Activated CD4-positive, alpha-beta memory T cell treated with anti-CD3 and anti-CD28 coated beads for 36 hours (primary cell): ENCODE measurements at regions not wholly inside any gene's neighbourhood (a gene's known extent, or its start where the extent isn't known, plus 50 kb on each side); places are given as distances from the start of the nearest gene placed in this dataset.

Experiments
- CTCF ChIA-PET: fragments of 350-600 bp; sonication (Branson Sonifier 250); formaldehyde crosslinking; loops from one replicate; lab custom pipeline; 2021; ENCODE audit warnings: antibody characterized with exemption, inconsistent platforms; lab: Charles Lee
- POLR2A ChIA-PET: fragments of 350-600 bp; sonication (Branson Sonifier 250); formaldehyde crosslinking; loops from one replicate; lab custom pipeline; 2021; ENCODE audit warnings: antibody characterized with exemption; lab: Charles Lee
- DNase-seq: peaks from one replicate; pipeline ENCODE4 v3.0.0-alpha.2; 2020
- H3K27ac Mint-ChIP-seq: one replicate; pipeline ENCODE4 v1.8.0; 2021; ENCODE audit warnings: mixed read lengths
- H3K27me3 Mint-ChIP-seq: one replicate; pipeline ENCODE4 v1.8.0; 2021; ENCODE audit warnings: mixed read lengths
- H3K36me3 Mint-ChIP-seq: one replicate; pipeline ENCODE4 v1.8.0; 2021; ENCODE audit warnings: mixed read lengths
- H3K4me1 Mint-ChIP-seq: one replicate; pipeline ENCODE4 v1.8.0; 2021; ENCODE audit warnings: low read depth, mixed read lengths
- H3K4me3 Mint-ChIP-seq: one replicate; pipeline ENCODE4 v1.8.0; 2021; ENCODE audit warnings: mild to moderate bottlenecking, mixed read lengths
- H3K9me3 Mint-ChIP-seq: one replicate; pipeline ENCODE4 v1.8.0; 2021; ENCODE audit warnings: mixed read lengths
- intact Hi-C: fragments of 100-400 bp; cut with micrococcal nuclease; formaldehyde crosslinking; loops from one replicate; pipeline ENCODE4 v1.15.1; 2023

- Mint-ChIP-seq H3K27me3 (no peaks in the 10 kb centered on the region), H3K36me3 (no peaks in the 10 kb centered on the region), H3K4me3 (no peak overlapping the region), H3K9me3 (peaks cover 14% of the 10 kb centered on the region), H3K27ac (no peak overlapping the region), H3K4me1 (no peaks in the 10 kb centered on the region)
- CTCF ChIA-PET = no interaction called here
- POLR2A ChIA-PET = no interaction called here
- DNase-seq = no peak
- intact Hi-C loops = no loop called here
Observed at GRCh38 chr4:166625018-166625637, 609.2 kb downstream of the SPOCK3 start.

- Mint-ChIP-seq H3K27me3 (no peaks in the 10 kb centered on the region), H3K9me3 (peaks cover 5% of the 10 kb centered on the region), H3K36me3 (no peaks in the 10 kb centered on the region), H3K27ac (no peak overlapping the region), H3K4me3 (no peak overlapping the region), H3K4me1 (no peaks in the 10 kb centered on the region)
- ChIA-PET CTCF (interaction anchor here (1.3 kb wide), 1 partner anchor 21 kb away, joined by 6 read pairs; no protein-coding TSS in a partner anchor), POLR2A (no interaction called here)
- intact Hi-C loops = no loop called here
- DNase-seq = no peak
Observed at GRCh38 chr4:166628454-166628853, 605.8 kb downstream of the SPOCK3 start.

DNA sequence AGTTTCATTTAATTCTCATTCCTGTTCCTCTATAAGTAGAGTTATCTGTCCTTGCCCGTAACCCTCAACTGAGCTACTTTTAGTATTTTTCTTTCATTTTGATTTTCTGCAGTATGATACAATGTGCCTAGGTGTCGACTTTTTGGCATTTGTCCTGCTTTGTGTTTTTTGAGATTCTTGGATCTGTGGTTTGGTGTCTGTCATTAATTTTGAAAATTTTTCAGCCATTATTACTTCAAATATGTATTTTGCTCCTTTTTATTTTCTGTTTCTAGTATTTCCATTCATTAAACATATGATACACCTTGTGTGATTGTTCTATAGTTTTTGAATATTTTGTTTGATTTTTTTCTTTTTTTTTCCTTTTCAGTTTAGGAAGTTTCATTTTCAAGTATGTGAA lies 598.9 kb downstream of the SPOCK3 start:
- ChIA-PET CTCF (no interaction called here), POLR2A (no interaction called here)
- H3K36me3 Mint-ChIP-seq = no peaks in the 10 kb centered on the region
- DNase-seq = no peak
- H3K9me3 Mint-ChIP-seq = peaks cover 18% of the 10 kb centered on the region
- no peaks in the 10 kb centered on the region for H3K4me1 Mint-ChIP-seq
- intact Hi-C loops = no loop called here
- no peak overlapping the region for H3K27ac Mint-ChIP-seq
- H3K27me3 Mint-ChIP-seq = no peaks in the 10 kb centered on the region
- no peak overlapping the region for H3K4me3 Mint-ChIP-seq

- Mint-ChIP-seq H3K27me3 (no peaks in the 10 kb centered on the region), H3K4me1 (no peaks in the 10 kb centered on the region), H3K27ac (no peak overlapping the region), H3K9me3 (peaks cover 18% of the 10 kb centered on the region), H3K4me3 (no peak overlapping the region), H3K36me3 (no peaks in the 10 kb centered on the region)
- POLR2A ChIA-PET = no interaction called here
- no peak for DNase-seq
- CTCF ChIA-PET = no interaction called here
- intact Hi-C loops = no loop called here
Observed at GRCh38 chr4:166637816-166638215, 596.5 kb downstream of the SPOCK3 start.

- Mint-ChIP-seq H3K27me3 (no peaks in the 10 kb centered on the region), H3K4me1 (no peaks in the 10 kb centered on the region), H3K36me3 (no peaks in the 10 kb centered on the region), H3K4me3 (no peak overlapping the region), H3K9me3 (peaks cover 15% of the 10 kb centered on the region), H3K27ac (no peak overlapping the region)
- intact Hi-C loops = no loop called here
- POLR2A ChIA-PET = no interaction called here
- no peak for DNase-seq
- CTCF ChIA-PET = no interaction called here
Observed at GRCh38 chr4:166655231-166655630, 579.1 kb downstream of the SPOCK3 start.

GRCh38 chr4:166655705-166656104 lies 578.6 kb downstream of the SPOCK3 start:
- Mint-ChIP-seq H3K36me3 (no peaks in the 10 kb centered on the region), H3K27me3 (no peaks in the 10 kb centered on the region), H3K4me3 (no peak overlapping the region), H3K9me3 (peaks cover 15% of the 10 kb centered on the region), H3K27ac (no peak overlapping the region), H3K4me1 (no peaks in the 10 kb centered on the region)
- CTCF ChIA-PET = no interaction called here
- no peak for DNase-seq
- POLR2A ChIA-PET = no interaction called here
- intact Hi-C loops = no loop called here

DNA sequence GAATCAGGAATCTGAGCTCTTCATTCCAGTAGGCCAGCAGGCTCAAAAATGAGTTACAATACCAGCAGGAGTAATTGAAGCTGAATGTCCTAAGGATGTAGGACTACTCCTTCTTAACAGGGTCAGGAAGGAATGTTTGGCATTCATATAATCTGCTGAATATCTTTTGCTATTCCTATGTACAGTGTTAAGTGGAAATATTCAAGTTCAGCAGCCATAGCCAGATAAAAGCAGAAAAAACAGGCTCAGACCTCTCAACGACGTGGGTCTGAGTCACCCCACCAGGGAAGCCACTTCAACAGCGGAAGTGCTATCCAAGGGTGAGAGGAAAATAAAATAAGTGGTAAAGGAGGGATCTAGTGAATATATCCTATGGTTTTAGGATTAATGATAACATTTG lies 577.0 kb downstream of the SPOCK3 start:
- ChIA-PET CTCF (no interaction called here), POLR2A (no interaction called here)
- Mint-ChIP-seq H3K9me3 (peaks cover 16% of the 10 kb centered on the region), H3K27ac (no peak overlapping the region), H3K4me1 (no peaks in the 10 kb centered on the region), H3K36me3 (no peaks in the 10 kb centered on the region), H3K4me3 (no peak overlapping the region), H3K27me3 (no peaks in the 10 kb centered on the region)
- DNase-seq = no peak
- intact Hi-C loops = no loop called here

GRCh38 chr4:166658585-166658984 lies 575.7 kb downstream of the SPOCK3 start:
- CTCF ChIA-PET = no interaction called here
- no peaks in the 10 kb centered on the region for H3K27me3 Mint-ChIP-seq
- no peak for DNase-seq
- no peak overlapping the region for H3K4me3 Mint-ChIP-seq
- H3K27ac Mint-ChIP-seq = no peak overlapping the region
- no peaks in the 10 kb centered on the region for H3K36me3 Mint-ChIP-seq
- H3K9me3 Mint-ChIP-seq = peaks cover 22% of the 10 kb centered on the region
- H3K4me1 Mint-ChIP-seq = no peaks in the 10 kb centered on the region
- POLR2A ChIA-PET = no interaction called here
- intact Hi-C loops = no loop called here

DNA sequence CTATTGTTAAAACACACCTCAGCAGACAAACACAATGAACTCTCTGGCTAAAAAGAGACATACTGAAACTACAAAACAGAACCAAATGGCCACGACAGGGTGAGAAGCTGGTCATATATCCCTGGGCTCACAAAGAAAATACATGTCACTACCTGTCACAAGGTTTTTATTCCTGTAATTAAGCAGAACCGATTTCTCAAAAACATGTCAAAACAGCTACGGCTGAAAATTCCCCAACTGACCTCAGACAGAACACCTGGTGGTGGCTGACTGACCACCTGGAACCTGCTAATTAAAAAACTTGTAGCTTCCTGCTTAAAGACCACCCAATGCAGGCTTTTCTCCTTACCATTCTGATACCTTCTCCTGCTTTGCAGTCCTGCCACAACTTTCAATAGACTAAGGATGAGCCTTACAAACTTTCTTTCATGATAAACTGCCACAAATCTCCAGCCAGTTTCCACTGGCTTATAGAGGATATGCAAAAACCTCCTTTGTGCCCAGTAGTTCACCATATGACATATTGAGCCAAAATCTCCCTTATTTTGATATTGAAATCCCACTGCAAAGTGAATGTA lies 571.9 kb downstream of the SPOCK3 start:
- H3K9me3 Mint-ChIP-seq = peaks cover 20% of the 10 kb centered on the region
- CTCF ChIA-PET = no interaction called here
- no peaks in the 10 kb centered on the region for H3K36me3 Mint-ChIP-seq
- no peaks in the 10 kb centered on the region for H3K27me3 Mint-ChIP-seq
- POLR2A ChIA-PET = no interaction called here
- no peak overlapping the region for H3K27ac Mint-ChIP-seq
- intact Hi-C loops = no loop called here
- no peak overlapping the region for H3K4me3 Mint-ChIP-seq
- no peaks in the 10 kb centered on the region for H3K4me1 Mint-ChIP-seq
- DNase-seq = no peak

DNA sequence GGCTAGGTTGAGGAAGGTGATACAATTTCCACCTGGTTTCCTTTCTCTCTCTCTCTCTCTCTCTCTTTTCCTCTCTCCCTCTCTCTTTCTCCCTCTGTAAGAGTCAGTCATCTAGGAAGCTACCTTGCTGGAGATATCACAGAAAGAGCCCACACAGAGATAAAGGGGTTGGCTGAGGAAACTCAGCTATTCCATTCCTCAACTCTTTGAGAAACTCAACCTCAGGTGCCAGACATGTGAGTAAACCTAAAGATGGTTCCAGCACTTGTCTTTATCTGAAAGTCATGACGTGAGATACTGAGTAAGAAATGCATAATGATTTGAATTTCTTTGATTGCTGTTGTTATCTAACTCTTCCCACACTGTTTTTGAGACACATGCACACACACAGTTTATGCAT lies 564.0 kb downstream of the SPOCK3 start:
- no peak overlapping the region for H3K4me3 Mint-ChIP-seq
- no peaks in the 10 kb centered on the region for H3K4me1 Mint-ChIP-seq
- H3K9me3 Mint-ChIP-seq = peaks cover 8% of the 10 kb centered on the region
- H3K27ac Mint-ChIP-seq = no peak overlapping the region
- ChIA-PET CTCF (no interaction called here), POLR2A (no interaction called here)
- DNase-seq = no peak
- H3K27me3 Mint-ChIP-seq = no peaks in the 10 kb centered on the region
- intact Hi-C loops = no loop called here
- H3K36me3 Mint-ChIP-seq = no peaks in the 10 kb centered on the region

DNA sequence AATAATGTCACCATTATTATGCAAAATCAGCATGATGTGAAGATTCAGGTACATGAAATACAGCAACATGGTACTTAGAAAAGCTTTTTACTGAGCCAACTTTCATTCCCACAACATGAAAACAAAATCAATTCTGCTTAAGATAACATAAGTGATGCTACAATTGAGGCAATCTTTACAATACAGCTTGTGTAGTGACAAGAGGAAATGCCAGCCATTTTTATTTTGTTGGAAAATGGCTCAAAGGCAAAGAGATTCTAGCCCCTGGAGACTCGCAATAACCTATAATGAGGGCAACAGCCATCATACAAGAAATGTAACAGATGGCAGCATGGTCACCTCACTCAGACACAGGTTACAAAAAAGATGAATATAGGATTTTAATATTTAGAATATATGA lies 560.4 kb downstream of the SPOCK3 start:
- ChIA-PET POLR2A (no interaction called here), CTCF (no interaction called here)
- H3K4me3 Mint-ChIP-seq = no peak overlapping the region
- DNase-seq = no peak
- H3K27me3 Mint-ChIP-seq = no peaks in the 10 kb centered on the region
- intact Hi-C loops = no loop called here
- H3K36me3 Mint-ChIP-seq = no peaks in the 10 kb centered on the region
- peaks cover 8% of the 10 kb centered on the region for H3K9me3 Mint-ChIP-seq
- no peak overlapping the region for H3K27ac Mint-ChIP-seq
- no peaks in the 10 kb centered on the region for H3K4me1 Mint-ChIP-seq

- Mint-ChIP-seq H3K36me3 (no peaks in the 10 kb centered on the region), H3K4me3 (no peak overlapping the region), H3K9me3 (peaks cover 10% of the 10 kb centered on the region), H3K4me1 (no peaks in the 10 kb centered on the region), H3K27ac (no peak overlapping the region), H3K27me3 (no peaks in the 10 kb centered on the region)
- intact Hi-C loops = no loop called here
- no peak for DNase-seq
- CTCF ChIA-PET = no interaction called here
- POLR2A ChIA-PET = no interaction called here
Observed at GRCh38 chr4:166675411-166675810, 558.9 kb downstream of the SPOCK3 start.

DNA sequence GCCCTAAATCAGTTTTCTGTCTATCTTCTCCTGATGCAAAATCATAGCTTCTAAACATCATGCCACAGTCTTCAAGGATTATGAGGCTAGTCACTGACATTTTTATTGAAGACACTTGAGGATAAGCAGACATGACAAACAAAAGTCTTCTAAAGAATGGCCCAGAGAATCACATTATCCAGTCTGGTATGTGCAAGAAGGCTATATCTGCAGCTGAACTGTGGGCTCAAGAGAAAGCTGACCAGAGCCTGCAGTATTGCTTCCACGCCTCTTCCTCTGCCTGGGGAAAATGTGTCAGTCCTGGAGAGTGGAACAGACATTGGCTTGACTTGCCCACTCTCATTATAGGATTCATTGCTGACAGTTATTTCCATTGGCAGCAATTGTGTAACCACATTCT lies 553.5 kb downstream of the SPOCK3 start:
- DNase-seq = no peak
- Mint-ChIP-seq H3K27ac (no peak overlapping the region), H3K27me3 (no peaks in the 10 kb centered on the region), H3K4me1 (no peaks in the 10 kb centered on the region), H3K36me3 (no peaks in the 10 kb centered on the region), H3K4me3 (no peak overlapping the region), H3K9me3 (peaks cover 2% of the 10 kb centered on the region)
- CTCF ChIA-PET = no interaction called here
- POLR2A ChIA-PET = no interaction called here
- intact Hi-C loops = no loop called here
